ENCODE measurements at regions not wholly inside any gene's neighbourhood (a gene's known extent, or its start where the extent isn't known, plus 50 kb on each side); places are given as distances from the start of the nearest gene placed in this dataset.

DNA sequence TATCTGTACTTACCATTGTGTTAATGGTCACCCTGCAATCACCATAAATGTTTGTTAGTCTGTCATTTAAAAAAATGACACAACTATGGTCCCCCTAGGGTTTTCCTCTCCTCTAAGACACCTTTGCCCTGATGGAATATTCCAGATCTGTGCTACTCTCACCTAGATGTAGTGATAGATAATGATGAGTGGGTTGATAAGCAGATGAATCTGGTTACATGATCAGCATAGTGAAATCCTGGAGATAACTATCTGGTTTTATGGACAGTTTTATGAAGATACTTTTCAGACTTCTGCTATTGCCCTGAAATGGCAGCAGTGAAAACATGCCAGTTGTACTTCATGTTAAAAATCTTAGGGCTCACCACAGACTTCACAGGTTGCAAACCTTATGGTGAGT, 152.4 kb downstream of the GATA3 start:
- dilution Hi-C loops (cut with MboI; ENCODE audit: extremely low pct_ligation_motif_present, low sequenced_read_pairs) = no loop called here
- Histone ChIP-seq H3K27me3 (ENCODE audit: control insufficient read depth, extremely low read depth, insufficient read depth, low read length) (no peaks in the 10 kb centered on the region), H3K9me3 (ENCODE audit: control insufficient read depth, low read depth, low read length) (no peaks in the 10 kb centered on the region), H2AFZ (ENCODE audit: control insufficient read depth, low read length) (no peak overlapping the region), H3K9ac (ENCODE audit: control insufficient read depth, extremely low read depth, insufficient read depth, low read length) (no peak overlapping the region), H4K20me1 (ENCODE audit: control insufficient read depth, extremely low read depth, insufficient read depth, low read length) (no peaks in the 10 kb centered on the region), H3K9me1 (ENCODE audit: control insufficient read depth, extremely low read depth, insufficient read depth, low read length) (no peaks in the 10 kb centered on the region), H3K36me3 (ENCODE audit: control insufficient read depth in 2 of 2, extremely low read depth in 1 of 2, insufficient read depth in 2 of 2, low read length in 2 of 2) (no peaks in the 10 kb centered on the region), H3K27ac (ENCODE audit: control insufficient read depth, insufficient read depth, low read length) (no peak overlapping the region), H3K4me3 (ENCODE audit: control insufficient read depth in 2 of 3, extremely low read depth in 1 of 3, insufficient read depth in 2 of 3, low read depth in 1 of 3, low read length in 3 of 3) (no peak overlapping the region), H3K4me2 (ENCODE audit: control insufficient read depth, extremely low read depth, insufficient read depth, low read depth, low read length) (no peak overlapping the region), H3K79me2 (ENCODE audit: control insufficient read depth, insufficient read depth, low read length) (no peaks in the 10 kb centered on the region), H3K4me1 (ENCODE audit: control insufficient read depth, extremely low read depth, insufficient read depth, low read length) (no peaks in the 10 kb centered on the region)
- TF ChIP-seq CTCF (optimal IDR thresholded peaks at IDR 0.05 in 1 of 3, IDR thresholded peaks at IDR 0.05 in 1 of 3, conservative IDR thresholded peaks at IDR 0.05 in 1 of 3; ENCODE audit: extremely low read depth in 1 of 3, insufficient read depth in 2 of 3, low read length in 3 of 3) (no peak), EZH2 (IDR thresholded peaks at IDR 0.05; ENCODE audit: low read length) (no peak)
- FAIRE-seq (no peak), DNase-seq (ENCODE audit: low read depth, low spot score) (no peak)

- Histone ChIP-seq H3K9ac (ENCODE audit: control insufficient read depth, extremely low read depth, insufficient read depth, low read length) (no peak overlapping the region), H3K4me3 (ENCODE audit: control insufficient read depth in 2 of 3, extremely low read depth in 1 of 3, insufficient read depth in 2 of 3, low read depth in 1 of 3, low read length in 3 of 3) (no peak overlapping the region), H3K4me1 (ENCODE audit: control insufficient read depth, extremely low read depth, insufficient read depth, low read length) (no peaks in the 10 kb centered on the region), H4K20me1 (ENCODE audit: control insufficient read depth, extremely low read depth, insufficient read depth, low read length) (no peaks in the 10 kb centered on the region), H3K4me2 (ENCODE audit: control insufficient read depth, extremely low read depth, insufficient read depth, low read depth, low read length) (no peak overlapping the region), H3K27me3 (ENCODE audit: control insufficient read depth, extremely low read depth, insufficient read depth, low read length) (no peaks in the 10 kb centered on the region), H2AFZ (ENCODE audit: control insufficient read depth, low read length) (no peak overlapping the region), H3K79me2 (ENCODE audit: control insufficient read depth, insufficient read depth, low read length) (no peaks in the 10 kb centered on the region), H3K27ac (ENCODE audit: control insufficient read depth, insufficient read depth, low read length) (no peak overlapping the region), H3K9me3 (ENCODE audit: control insufficient read depth, low read depth, low read length) (no peaks in the 10 kb centered on the region), H3K9me1 (ENCODE audit: control insufficient read depth, extremely low read depth, insufficient read depth, low read length) (no peaks in the 10 kb centered on the region), H3K36me3 (ENCODE audit: control insufficient read depth in 2 of 2, extremely low read depth in 1 of 2, insufficient read depth in 2 of 2, low read length in 2 of 2) (no peaks in the 10 kb centered on the region)
- dilution Hi-C loops (cut with MboI; ENCODE audit: extremely low pct_ligation_motif_present, low sequenced_read_pairs) = no loop called here
- FAIRE-seq (no peak), DNase-seq (ENCODE audit: low read depth, low spot score) (no peak)
- no peak for TF ChIP-seq CTCF (optimal IDR thresholded peaks at IDR 0.05 in 1 of 3, IDR thresholded peaks at IDR 0.05 in 1 of 3, conservative IDR thresholded peaks at IDR 0.05 in 1 of 3; ENCODE audit: extremely low read depth in 1 of 3, insufficient read depth in 2 of 3, low read length in 3 of 3)
- TF ChIP-seq EZH2 (IDR thresholded peaks at IDR 0.05; ENCODE audit: low read length) = no peak
Measured at GRCh38 chr10:8211631-8212030, 157.1 kb downstream of the GATA3 start.
